Panc1 (cell line): ENCODE measurements at regions not wholly inside any gene's neighbourhood (a gene's known extent, or its start where the extent isn't known, plus 50 kb on each side); places are given as distances from the start of the nearest gene placed in this dataset.

ENCODE experiments used
- ATAC-seq: fragments of 200-7000 bp; cut with Tn5 transposase; 2 replicates; pipeline ENCODE4 v1.9.1; 2020; ENCODE audit warnings: mild to moderate bottlenecking, moderate library complexity
- BruUV-seq: library from RNA; stranded (reverse); fragments of 400-500 nt; replicated peaks from 2 replicates; lab custom pipeline; 2021; lab: Mats Ljungman, UMichigan
- CTCF ChIA-PET: fragments of 300-600 bp; sonication (Branson Sonifier 250); formaldehyde crosslinking; loops from one replicate; lab custom pipeline; 2022; ENCODE audit warnings: antibody characterized with exemption; lab: Charles Lee
- POLR2A ChIA-PET: fragments of 300-600 bp; sonication (Branson Sonifier 250); formaldehyde crosslinking; loops from one replicate; lab custom pipeline; 2022; ENCODE audit warnings: antibody characterized with exemption; lab: Charles Lee
- DNase-seq: peaks from one replicate; pipeline ENCODE4 v3.0.0-alpha.2; 2010; ENCODE audit warnings: low read depth, low spot score
- H3K27ac ChIP-seq: 2 replicates; pipeline ENCODE4 v1.5.1; 2011; ENCODE audit warnings: mild to moderate bottlenecking, low read length, inconsistent platforms
- H3K27me3 ChIP-seq: fragments of 200-500 bp; sonication (Bioruptor generic); 2 replicates; pipeline ENCODE4 v1.6.0; 2014; ENCODE audit warnings: low read length, inconsistent platforms; ENCODE audit not compliant: control insufficient read depth, insufficient read depth
- H3K36me3 ChIP-seq: fragments of 200-500 bp; sonication (Bioruptor generic); 2 replicates; pipeline ENCODE4 v1.5.1; 2014; ENCODE audit warnings: inconsistent platforms, mild to moderate bottlenecking, low read length, moderate library complexity; ENCODE audit not compliant: control insufficient read depth, insufficient read depth
- H3K4me1 ChIP-seq: 2 replicates; pipeline ENCODE4 v1.5.1; 2011; ENCODE audit warnings: inconsistent platforms, mild to moderate bottlenecking, low read length, moderate library complexity; ENCODE audit not compliant: control insufficient read depth, insufficient read depth
- H3K4me3 ChIP-seq, 2 experiments: 2 replicates each; pipeline ENCODE4 v1.5.1; 2011 to 2012; ENCODE audit warnings: low read depth in 2 of 2, low read length in 2 of 2, mild to moderate bottlenecking in 2 of 2, inconsistent platforms in 1 of 2, moderate library complexity in 1 of 2
- H3K9me3 ChIP-seq: fragments of 200-500 bp; sonication (Bioruptor generic); 2 replicates; pipeline ENCODE4 v1.5.1; 2014; ENCODE audit warnings: low read depth, mild to moderate bottlenecking, inconsistent platforms, low read length, moderate library complexity; ENCODE audit not compliant: control insufficient read depth, insufficient read depth
- POLR2AphosphoS5 ChIP-seq: IDR thresholded peaks from 2 replicates; pipeline ENCODE4 v1.6.1; 2012; ENCODE audit warnings: mild to moderate bottlenecking, low read depth, low read length, moderate library complexity
- SIN3A ChIP-seq: IDR thresholded peaks from 2 replicates; pipeline ENCODE4 v1.6.1; 2012; ENCODE audit warnings: low read depth, mild to moderate bottlenecking, low read length, moderate library complexity, borderline replicate concordance; ENCODE audit not compliant: insufficient read depth
- TCF7L2 ChIP-seq: IDR thresholded peaks from 2 replicates; pipeline ENCODE4 v1.6.1; 2011; ENCODE audit warnings: mild to moderate bottlenecking, low read depth, low read length, inconsistent platforms
- in situ Hi-C: cut with HindIII; loops from 2 replicates; pipeline ENCODE4 v1.10.0; 2016; ENCODE audit warnings: low sequenced_read_pairs, low pct_unique_long_range_greater_than_20kb
- intact Hi-C: fragments of 100-400 bp; cut with micrococcal nuclease; formaldehyde crosslinking; loops from one replicate; pipeline ENCODE4 v1.10.0; 2022; ENCODE audit not compliant: unreplicated experiment
- TF ChIP-seq, protein P1 (sequence below): fragments of 450-650 bp; IDR thresholded peaks from 2 replicates; pipeline ENCODE4 v1.5.1; 2017; ENCODE audit warnings: mild to moderate bottlenecking
- TF ChIP-seq, protein P2 (sequence below), 2 experiments: IDR thresholded peaks; 2 replicates each; pipeline ENCODE4 v1.6.1; 2011 to 2012; ENCODE audit warnings: low read depth in 2 of 2, control low read depth in 1 of 2, low read length in 1 of 2, mild to moderate bottlenecking in 1 of 2, moderate library complexity in 1 of 2; ENCODE audit not compliant: insufficient read depth in 1 of 2

GRCh38 chr5:107322936-107323335 is 347.8 kb downstream of the EFNA5 start:
- POLR2A ChIA-PET, result interaction anchor here (0.7 kb wide), 1 partner anchor 292 kb away, joined by 3 read pairs; no protein-coding TSS in a partner anchor
- no TSS peak for BruUV-seq
- intact Hi-C loops, result no loop called here
- Histone ChIP-seq H3K27ac (no peak overlapping the region), H3K9me3 (no peaks in the 10 kb centered on the region), H3K4me3 (no peak overlapping the region), H3K4me1 (no peaks in the 10 kb centered on the region), H3K36me3 (no peaks in the 10 kb centered on the region), H3K27me3 (no peaks in the 10 kb centered on the region)
- TF ChIP-seq SIN3A (no peak), TCF7L2 (no peak), POLR2AphosphoS5 (no peak)
- TF ChIP-seq, protein P1, sequence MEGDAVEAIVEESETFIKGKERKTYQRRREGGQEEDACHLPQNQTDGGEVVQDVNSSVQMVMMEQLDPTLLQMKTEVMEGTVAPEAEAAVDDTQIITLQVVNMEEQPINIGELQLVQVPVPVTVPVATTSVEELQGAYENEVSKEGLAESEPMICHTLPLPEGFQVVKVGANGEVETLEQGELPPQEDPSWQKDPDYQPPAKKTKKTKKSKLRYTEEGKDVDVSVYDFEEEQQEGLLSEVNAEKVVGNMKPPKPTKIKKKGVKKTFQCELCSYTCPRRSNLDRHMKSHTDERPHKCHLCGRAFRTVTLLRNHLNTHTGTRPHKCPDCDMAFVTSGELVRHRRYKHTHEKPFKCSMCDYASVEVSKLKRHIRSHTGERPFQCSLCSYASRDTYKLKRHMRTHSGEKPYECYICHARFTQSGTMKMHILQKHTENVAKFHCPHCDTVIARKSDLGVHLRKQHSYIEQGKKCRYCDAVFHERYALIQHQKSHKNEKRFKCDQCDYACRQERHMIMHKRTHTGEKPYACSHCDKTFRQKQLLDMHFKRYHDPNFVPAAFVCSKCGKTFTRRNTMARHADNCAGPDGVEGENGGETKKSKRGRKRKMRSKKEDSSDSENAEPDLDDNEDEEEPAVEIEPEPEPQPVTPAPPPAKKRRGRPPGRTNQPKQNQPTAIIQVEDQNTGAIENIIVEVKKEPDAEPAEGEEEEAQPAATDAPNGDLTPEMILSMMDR, result no peak
- TF ChIP-seq, protein P2, sequence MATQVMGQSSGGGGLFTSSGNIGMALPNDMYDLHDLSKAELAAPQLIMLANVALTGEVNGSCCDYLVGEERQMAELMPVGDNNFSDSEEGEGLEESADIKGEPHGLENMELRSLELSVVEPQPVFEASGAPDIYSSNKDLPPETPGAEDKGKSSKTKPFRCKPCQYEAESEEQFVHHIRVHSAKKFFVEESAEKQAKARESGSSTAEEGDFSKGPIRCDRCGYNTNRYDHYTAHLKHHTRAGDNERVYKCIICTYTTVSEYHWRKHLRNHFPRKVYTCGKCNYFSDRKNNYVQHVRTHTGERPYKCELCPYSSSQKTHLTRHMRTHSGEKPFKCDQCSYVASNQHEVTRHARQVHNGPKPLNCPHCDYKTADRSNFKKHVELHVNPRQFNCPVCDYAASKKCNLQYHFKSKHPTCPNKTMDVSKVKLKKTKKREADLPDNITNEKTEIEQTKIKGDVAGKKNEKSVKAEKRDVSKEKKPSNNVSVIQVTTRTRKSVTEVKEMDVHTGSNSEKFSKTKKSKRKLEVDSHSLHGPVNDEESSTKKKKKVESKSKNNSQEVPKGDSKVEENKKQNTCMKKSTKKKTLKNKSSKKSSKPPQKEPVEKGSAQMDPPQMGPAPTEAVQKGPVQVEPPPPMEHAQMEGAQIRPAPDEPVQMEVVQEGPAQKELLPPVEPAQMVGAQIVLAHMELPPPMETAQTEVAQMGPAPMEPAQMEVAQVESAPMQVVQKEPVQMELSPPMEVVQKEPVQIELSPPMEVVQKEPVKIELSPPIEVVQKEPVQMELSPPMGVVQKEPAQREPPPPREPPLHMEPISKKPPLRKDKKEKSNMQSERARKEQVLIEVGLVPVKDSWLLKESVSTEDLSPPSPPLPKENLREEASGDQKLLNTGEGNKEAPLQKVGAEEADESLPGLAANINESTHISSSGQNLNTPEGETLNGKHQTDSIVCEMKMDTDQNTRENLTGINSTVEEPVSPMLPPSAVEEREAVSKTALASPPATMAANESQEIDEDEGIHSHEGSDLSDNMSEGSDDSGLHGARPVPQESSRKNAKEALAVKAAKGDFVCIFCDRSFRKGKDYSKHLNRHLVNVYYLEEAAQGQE (IDR thresholded peaks at IDR 0.05; ENCODE audit: insufficient read depth in 1 of 2, low read depth in 2 of 2, low read length in 1 of 2), result no peak
- CTCF ChIA-PET, result no interaction called here
- DNase-seq (no peak), ATAC-seq (no peak)
- in situ Hi-C loops, result no loop called here

DNA sequence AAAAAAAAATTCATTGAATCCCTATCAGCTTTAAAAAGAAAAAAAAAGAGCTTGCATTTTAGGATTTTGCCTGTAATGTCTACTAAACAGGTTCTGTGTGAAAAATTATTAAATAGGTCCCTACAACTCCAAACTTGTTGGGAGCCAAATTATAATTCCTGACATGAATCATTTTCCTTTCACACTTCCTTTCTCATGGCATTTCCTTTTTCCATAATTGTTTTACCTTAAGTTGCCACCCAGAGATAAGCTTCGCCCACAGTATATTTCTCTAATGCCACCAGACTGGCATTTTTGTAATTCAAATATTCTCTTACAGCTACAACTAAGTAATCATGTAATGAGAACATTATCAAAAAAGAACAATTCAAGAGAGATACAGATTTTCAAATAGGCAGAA is 348.8 kb downstream of the EFNA5 start:
- no TSS peak for BruUV-seq
- POLR2A ChIA-PET, result no interaction called here
- Histone ChIP-seq H3K4me1 (no peaks in the 10 kb centered on the region), H3K36me3 (no peaks in the 10 kb centered on the region), H3K9me3 (no peaks in the 10 kb centered on the region), H3K27ac (no peak overlapping the region), H3K4me3 (no peak overlapping the region), H3K27me3 (no peaks in the 10 kb centered on the region)
- CTCF ChIA-PET, result no interaction called here
- intact Hi-C loops (no loop called here), in situ Hi-C loops (no loop called here)
- DNase-seq, result no peak
- no peak for ATAC-seq
- TF ChIP-seq TCF7L2 (no peak), SIN3A (no peak), POLR2AphosphoS5 (no peak)
- TF ChIP-seq, protein P1, result no peak
- TF ChIP-seq, protein P2 (IDR thresholded peaks at IDR 0.05; ENCODE audit: insufficient read depth in 1 of 2, low read depth in 2 of 2, low read length in 1 of 2), result no peak
